AG04449 (cell line): ENCODE measurements at regions not wholly inside any gene's neighbourhood (a gene's known extent, or its start where the extent isn't known, plus 50 kb on each side); places are given as distances from the start of the nearest gene placed in this dataset.

Source experiments
- CTCF ChIA-PET: fragments of 350-600 bp; formaldehyde crosslinking; extraction: SDS; loops from one replicate; lab custom pipeline; 2021; ENCODE audit warnings: antibody characterized with exemption; lab: Yijun Ruan, JAX
- POLR2A ChIA-PET: fragments of 400-600, 350-600 bp; formaldehyde crosslinking; extraction: SDS; loops from one replicate; lab custom pipeline; 2020; ENCODE audit warnings: antibody characterized with exemption, inconsistent platforms; lab: Yijun Ruan, JAX
- DNase-seq: peaks from one replicate; pipeline ENCODE4 v3.0.0-alpha.2; 2010; ENCODE audit warnings: low read depth, low spot score
- H3K4me3 ChIP-seq: 2 replicates; pipeline ENCODE4 v1.5.1; 2011; ENCODE audit warnings: low read depth, mild to moderate bottlenecking, control low read depth, low read length
- CTCF ChIP-seq: IDR thresholded peaks from one replicate; pipeline ENCODE4 v1.5.1; 2011; ENCODE audit warnings: mild to moderate bottlenecking, moderate library complexity, low read length, control low read depth, inconsistent platforms; ENCODE audit not compliant: insufficient read depth; ENCODE audit errors: missing control alignments

- no peak overlapping the region for H3K4me3 ChIP-seq
- CTCF ChIA-PET: no interaction called here
- DNase-seq: no peak
- TF ChIP-seq CTCF: no peak
- POLR2A ChIA-PET: no interaction called here
Measured at GRCh38 chr4:122973465-122973864, 51.1 kb upstream of the NUDT6 start.

DNA sequence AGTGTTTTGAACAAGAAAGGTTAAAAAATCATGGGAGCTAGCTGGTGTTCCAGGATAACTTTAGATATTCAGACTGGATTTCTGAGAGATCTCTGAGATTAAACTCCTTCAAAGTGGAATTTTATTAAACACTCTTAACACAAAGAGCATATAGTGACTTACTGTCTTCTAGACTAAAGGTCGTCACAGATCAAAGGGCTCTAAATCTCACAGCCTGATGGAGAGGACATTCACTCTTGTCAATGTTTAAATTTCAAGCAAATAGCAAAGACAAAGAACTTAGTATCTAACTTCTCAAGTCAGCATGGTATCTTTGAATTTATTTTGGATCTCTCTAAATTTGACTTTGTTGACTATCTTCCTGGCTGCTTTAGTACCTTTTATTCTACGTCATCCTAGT lies 53.7 kb upstream of the NUDT6 start:
- no peak overlapping the region for H3K4me3 ChIP-seq
- ChIA-PET POLR2A (no interaction called here), CTCF (no interaction called here)
- DNase-seq: no peak
- no peak for TF ChIP-seq CTCF

DNA sequence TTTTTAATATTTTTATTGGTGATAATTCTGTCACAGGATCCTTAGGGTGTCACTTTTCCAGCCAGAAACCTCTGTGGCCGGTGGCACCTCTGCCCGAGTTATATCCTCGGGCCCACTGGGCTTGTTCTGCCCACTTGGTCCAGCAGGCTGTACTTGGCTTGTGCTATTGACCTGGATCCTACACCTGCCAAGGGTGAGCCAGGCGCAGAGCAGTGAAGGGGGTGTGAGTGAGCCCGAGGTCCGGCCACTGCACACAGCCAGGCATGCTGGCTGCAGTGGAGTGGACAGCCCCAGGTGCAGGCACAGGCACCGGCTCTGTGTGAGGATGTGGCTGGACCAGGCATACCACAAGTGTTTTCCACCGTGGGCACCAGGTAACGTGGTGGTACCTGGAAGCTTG lies 54.7 kb upstream of the NUDT6 start:
- CTCF ChIA-PET: interaction anchor here (0.9 kb wide), 1 partner anchor 1346 kb away, joined by 3 read pairs; no protein-coding TSS in a partner anchor
- POLR2A ChIA-PET: no interaction called here
- no peak for TF ChIP-seq CTCF

DNA sequence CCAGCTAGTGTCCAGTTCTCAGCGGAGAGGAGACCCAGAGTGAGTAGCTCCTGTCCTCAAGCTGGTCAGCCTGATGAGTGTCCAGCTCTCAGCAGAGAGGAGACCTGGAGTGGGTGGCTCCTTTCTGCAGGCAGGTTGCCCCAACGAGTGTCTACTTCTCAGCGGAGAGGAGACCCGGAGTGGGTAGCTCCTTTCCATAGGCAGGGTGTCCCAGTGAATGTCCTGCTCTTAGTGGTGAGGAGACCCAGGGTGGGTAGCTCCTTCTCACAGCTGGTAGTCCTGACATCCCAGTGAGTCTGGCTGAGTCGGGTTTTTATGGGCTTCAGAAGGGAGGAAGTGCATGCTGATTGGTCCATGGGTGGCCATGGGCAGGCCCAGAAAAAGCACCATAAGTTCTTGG lies 55.7 kb upstream of the NUDT6 start:
- CTCF ChIA-PET: no interaction called here

More for the DNA sequence above, 54.7 kb upstream of the NUDT6 start:
- H3K4me3 ChIP-seq: no peak overlapping the region
- no peak for DNase-seq

GRCh38 chr4:122978789-122979188 lies 56.4 kb upstream of the NUDT6 start:
- no peak overlapping the region for H3K4me3 ChIP-seq
- ChIA-PET POLR2A (no interaction called here), CTCF (no interaction called here)
- TF ChIP-seq CTCF: no peak
- no peak for DNase-seq

More for the DNA sequence above, 55.7 kb upstream of the NUDT6 start:
- H3K4me3 ChIP-seq: no peak overlapping the region
- no peak for TF ChIP-seq CTCF
- POLR2A ChIA-PET: no interaction called here
- no peak for DNase-seq

DNA sequence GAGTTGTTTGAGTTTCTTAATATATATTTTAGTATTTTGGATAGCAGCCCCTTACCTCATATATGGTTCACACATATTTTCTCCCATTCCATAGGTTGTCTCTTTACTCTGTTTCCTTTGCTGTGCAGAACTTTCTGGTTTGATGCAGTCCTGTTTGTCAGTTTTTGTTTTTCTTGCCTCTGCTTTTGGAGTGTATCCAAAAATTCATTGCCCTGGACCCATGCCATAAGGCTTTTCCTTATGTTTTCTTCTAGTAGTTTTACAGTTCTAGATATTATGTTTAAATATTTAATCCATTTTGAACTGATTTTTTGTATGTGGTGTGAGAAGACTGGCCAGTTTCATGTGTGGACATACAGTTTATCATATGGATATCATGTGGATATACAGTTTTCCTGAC lies 58.5 kb upstream of the NUDT6 start:
- CTCF ChIA-PET: no interaction called here

More for the DNA sequence above, 58.5 kb upstream of the NUDT6 start:
- POLR2A ChIA-PET: no interaction called here
- DNase-seq: no peak
- no peak overlapping the region for H3K4me3 ChIP-seq
- no peak for TF ChIP-seq CTCF
